ENCODE measurements at regions not wholly inside any gene's neighbourhood (a gene's known extent, or its start where the extent isn't known, plus 50 kb on each side); places are given as distances from the start of the nearest gene placed in this dataset.

DNA sequence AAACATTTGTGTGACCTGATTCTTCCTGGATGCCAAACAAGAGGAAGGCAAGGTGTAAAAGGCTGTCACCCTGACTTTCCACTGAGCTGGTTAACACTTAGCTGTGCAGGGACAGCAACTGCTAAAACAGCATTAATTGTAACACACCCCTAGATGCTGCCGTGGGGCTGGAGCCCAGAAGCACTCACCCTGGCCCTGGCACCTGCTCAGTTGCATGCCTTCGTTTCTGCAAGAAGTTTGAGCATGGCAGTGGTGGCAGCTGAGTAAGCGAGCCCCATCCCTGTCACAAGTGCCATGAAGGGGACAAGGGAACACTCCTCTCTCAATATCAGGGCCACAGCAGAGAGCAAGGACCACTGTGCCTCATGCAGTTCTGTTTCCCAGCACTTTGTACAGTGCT lies 330.2 kb downstream of the TMEM114 start:
- no peak for DNase-seq (ENCODE audit: low read depth, low spot score)

DNA sequence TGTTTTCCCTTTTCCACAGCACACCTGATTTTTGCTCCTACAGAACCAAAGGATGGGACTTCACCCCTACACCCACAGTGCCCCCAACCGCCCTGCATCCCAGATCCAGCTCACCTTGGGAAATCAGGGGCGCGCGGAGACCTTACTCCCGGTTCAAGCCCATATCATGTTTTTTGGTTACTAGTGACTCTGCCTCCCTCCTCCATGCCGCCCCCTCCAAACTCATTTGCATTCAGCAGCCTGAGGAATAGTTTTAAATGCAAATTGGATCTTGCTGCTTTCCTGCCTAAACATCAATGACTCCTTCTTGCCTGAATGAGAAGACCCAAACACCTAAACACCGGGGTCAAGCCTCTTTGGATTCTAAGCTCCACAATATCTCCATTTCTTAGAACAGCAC lies 331.8 kb downstream of the TMEM114 start:
- DNase-seq (ENCODE audit: low read depth, low spot score) = no peak
- Mint-ChIP-seq H3K27me3 (ENCODE audit: low read depth) (peaks cover 29% of the 10 kb centered on the region), H3K9me3 (no peaks in the 10 kb centered on the region), H3K4me3 (no peak overlapping the region), H3K4me1 (no peaks in the 10 kb centered on the region), H3K36me3 (ENCODE audit: low read depth) (no peaks in the 10 kb centered on the region), H3K27ac (ENCODE audit: unreplicated experiment) (no peak overlapping the region)
- no peak for TF ChIP-seq CTCF (conservative IDR thresholded peaks at IDR 0.05)

More for the DNA sequence above, 330.2 kb downstream of the TMEM114 start:
- no peak overlapping the region for H3K4me3 Mint-ChIP-seq
- H3K27me3 Mint-ChIP-seq (ENCODE audit: low read depth) = peaks cover 32% of the 10 kb centered on the region
- no peaks in the 10 kb centered on the region for H3K36me3 Mint-ChIP-seq (ENCODE audit: low read depth)
- H3K27ac Mint-ChIP-seq (ENCODE audit: unreplicated experiment) = no peak overlapping the region
- no peaks in the 10 kb centered on the region for H3K9me3 Mint-ChIP-seq
- H3K4me1 Mint-ChIP-seq = no peaks in the 10 kb centered on the region
- TF ChIP-seq CTCF (conservative IDR thresholded peaks at IDR 0.05) = no peak

- Mint-ChIP-seq H3K9me3 (no peaks in the 10 kb centered on the region), H3K4me1 (no peaks in the 10 kb centered on the region), H3K27ac (ENCODE audit: unreplicated experiment) (no peak overlapping the region), H3K36me3 (ENCODE audit: low read depth) (no peaks in the 10 kb centered on the region), H3K27me3 (ENCODE audit: low read depth) (peaks cover 26% of the 10 kb centered on the region), H3K4me3 (no peak overlapping the region)
- no peak for DNase-seq (ENCODE audit: low read depth, low spot score)
- TF ChIP-seq CTCF (conservative IDR thresholded peaks at IDR 0.05) = no peak
Observed at GRCh38 chr16:8257561-8257960, 332.8 kb downstream of the TMEM114 start.

DNA sequence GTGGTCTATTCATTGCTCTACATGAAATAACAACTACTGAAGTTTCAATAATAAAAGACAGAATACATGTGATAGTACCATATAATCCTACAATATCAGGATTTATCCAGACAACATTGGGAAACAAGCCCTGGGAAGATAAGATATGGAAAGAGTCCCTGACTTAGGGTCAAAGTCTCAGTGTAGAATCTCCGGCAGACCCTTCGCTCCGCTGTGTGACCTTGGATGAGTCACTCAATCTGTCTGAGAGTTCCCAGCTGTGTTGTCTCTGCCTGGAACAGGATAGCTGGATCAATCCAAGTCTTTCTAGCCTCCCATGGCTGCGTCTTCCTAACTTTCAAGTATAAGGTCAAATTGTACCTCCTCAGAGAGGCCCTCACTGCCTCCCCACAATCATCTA lies 335.9 kb downstream of the TMEM114 start:
- Mint-ChIP-seq H3K9me3 (no peaks in the 10 kb centered on the region), H3K27ac (ENCODE audit: unreplicated experiment) (no peak overlapping the region), H3K36me3 (ENCODE audit: low read depth) (no peaks in the 10 kb centered on the region), H3K4me3 (no peak overlapping the region), H3K27me3 (ENCODE audit: low read depth) (peaks cover 31% of the 10 kb centered on the region), H3K4me1 (no peaks in the 10 kb centered on the region)
- no peak for DNase-seq (ENCODE audit: low read depth, low spot score)
- no peak for TF ChIP-seq CTCF (conservative IDR thresholded peaks at IDR 0.05)

DNA sequence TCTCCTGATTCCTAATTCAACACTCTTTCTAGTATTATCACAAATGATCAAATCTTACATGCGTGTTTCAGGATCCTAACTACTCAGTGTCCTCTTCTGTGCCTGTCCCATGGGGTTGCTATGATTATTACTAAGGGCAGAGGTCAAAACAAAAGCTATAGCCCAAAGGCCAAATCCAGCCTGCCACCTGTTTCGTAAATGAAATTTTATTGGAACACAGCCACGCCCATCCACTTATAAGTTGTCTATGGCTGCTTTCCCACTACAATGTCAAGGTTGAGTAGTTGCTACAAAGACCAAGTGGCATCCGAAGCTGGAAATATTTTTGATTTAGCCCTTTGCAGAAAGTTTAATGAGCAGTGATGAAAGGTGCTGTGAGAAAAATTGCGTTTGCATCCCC lies 336.6 kb downstream of the TMEM114 start:
- no peak for DNase-seq (ENCODE audit: low read depth, low spot score)
- Mint-ChIP-seq H3K36me3 (ENCODE audit: low read depth) (no peaks in the 10 kb centered on the region), H3K27me3 (ENCODE audit: low read depth) (peaks cover 26% of the 10 kb centered on the region), H3K4me3 (no peak overlapping the region), H3K4me1 (no peaks in the 10 kb centered on the region), H3K27ac (ENCODE audit: unreplicated experiment) (no peak overlapping the region), H3K9me3 (no peaks in the 10 kb centered on the region)
- TF ChIP-seq CTCF (conservative IDR thresholded peaks at IDR 0.05) = no peak

DNA sequence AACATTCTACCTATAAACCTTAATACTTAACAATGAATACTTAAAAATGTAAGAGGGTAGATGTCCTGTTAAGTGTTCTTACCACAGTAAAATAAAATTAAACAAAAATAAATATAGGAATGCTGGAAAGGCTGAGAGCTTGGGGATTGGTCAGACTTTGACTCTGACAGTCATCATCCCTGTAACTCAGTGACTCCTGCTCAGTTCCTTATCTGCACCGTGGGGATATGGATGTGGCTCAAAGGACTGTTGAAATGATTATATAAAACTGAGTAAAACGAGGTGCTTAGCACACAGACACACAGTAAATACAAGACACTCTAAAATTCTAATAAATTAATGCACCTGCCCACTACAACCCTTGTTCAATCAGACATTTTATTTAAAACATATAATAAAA lies 338.6 kb downstream of the TMEM114 start:
- no peaks in the 10 kb centered on the region for H3K36me3 Mint-ChIP-seq (ENCODE audit: low read depth)
- H3K4me3 Mint-ChIP-seq = no peak overlapping the region
- no peak for TF ChIP-seq CTCF (conservative IDR thresholded peaks at IDR 0.05)
- H3K9me3 Mint-ChIP-seq = no peaks in the 10 kb centered on the region
- no peaks in the 10 kb centered on the region for H3K4me1 Mint-ChIP-seq
- peaks cover 18% of the 10 kb centered on the region for H3K27me3 Mint-ChIP-seq (ENCODE audit: low read depth)
- no peak overlapping the region for H3K27ac Mint-ChIP-seq (ENCODE audit: unreplicated experiment)
- no peak for DNase-seq (ENCODE audit: low read depth, low spot score)

Data from neural crest cell (in vitro differentiated cells).